Right lung (tissue), 2 donors: ENCODE measurements at regions not wholly inside any gene's neighbourhood (a gene's known extent, or its start where the extent isn't known, plus 50 kb on each side); places are given as distances from the start of the nearest gene placed in this dataset.

Source experiments
- DNase-seq, 2 donors: peaks; one replicate each; pipeline ENCODE4 v3.0.0-alpha.2; 2013

DNA sequence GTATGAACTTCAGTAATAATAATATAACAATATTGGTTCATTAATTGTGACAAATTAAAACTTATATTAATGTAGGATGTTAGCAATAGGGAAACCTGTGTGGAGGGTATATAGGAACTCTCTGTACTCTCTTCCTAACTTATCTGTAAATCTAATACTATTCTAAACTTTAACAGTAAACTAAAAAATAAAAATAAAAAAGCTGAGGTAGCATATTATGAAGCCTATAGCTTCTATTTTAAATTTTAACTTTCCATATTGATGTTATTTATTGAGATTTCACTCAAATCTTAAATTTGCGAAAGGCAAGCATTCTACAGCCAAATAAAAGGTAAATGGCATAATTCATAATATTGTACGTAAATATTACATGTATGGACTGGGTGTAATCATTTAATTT is 326.4 kb downstream of the MEI4 start:
- no peak for DNase-seq

- DNase-seq: no peak
Observed at GRCh38 chr6:77986380-77987034, 333.7 kb downstream of the MEI4 start.

DNA sequence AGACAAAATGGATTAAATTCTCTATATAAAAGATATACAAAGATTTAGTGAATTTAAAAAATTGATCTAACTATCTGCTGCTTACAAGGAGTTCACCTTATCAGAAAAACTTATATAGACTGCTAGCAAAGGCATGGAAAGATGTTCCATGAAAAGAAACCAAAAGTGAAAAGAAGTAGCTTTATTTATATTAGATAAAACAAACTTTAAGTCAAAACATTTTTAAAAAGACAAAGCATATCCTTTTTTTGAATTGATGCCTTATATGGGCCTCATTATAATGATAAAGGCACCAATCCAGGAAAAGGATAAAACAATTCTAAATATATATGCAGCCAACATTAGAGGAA is 334.2 kb downstream of the MEI4 start:
- DNase-seq: no peak

GRCh38 chr6:78010130-78010529 is 357.3 kb downstream of the MEI4 start:
- no peak for DNase-seq

- no peak for DNase-seq
Observed at GRCh38 chr6:78020586-78020985, 367.7 kb downstream of the MEI4 start.

DNA sequence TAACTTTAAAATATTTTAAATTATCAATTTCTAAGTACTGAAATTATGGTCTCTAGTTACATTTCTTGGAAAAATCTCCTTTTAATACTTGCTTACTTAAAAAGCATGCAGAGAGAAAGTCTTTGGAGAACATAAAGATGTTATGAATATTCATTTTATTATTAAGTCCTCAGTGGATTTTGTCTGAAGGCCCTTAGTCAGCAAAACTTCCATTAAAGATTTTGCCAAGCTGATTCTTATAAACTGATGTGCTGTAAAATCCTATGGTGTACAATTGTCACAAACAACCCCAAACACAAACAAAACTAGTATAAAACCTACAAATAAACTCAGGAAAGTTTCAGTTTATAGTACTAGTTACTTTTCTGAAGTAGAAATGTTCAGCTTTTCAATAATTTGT is 372.7 kb downstream of the MEI4 start:
- no peak for DNase-seq

DNA sequence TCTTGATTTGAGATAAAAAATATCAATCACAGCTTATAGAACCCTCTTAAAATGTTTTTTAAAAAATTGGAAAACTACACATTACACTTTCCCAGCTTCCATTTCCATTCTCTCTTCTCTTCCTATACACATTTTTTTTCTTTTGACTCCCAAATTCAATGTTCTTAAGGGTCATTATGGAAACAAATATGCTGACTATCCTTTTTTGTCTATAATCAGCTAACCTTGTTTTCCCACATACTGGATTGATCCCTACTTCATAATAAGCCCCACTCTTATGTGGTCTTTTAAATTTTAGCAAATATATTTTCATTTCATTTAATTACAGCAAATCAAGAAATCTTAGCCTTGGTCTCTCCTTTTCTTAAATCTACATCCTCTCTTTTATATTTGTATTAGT is 378.4 kb downstream of the MEI4 start:
- no peak for DNase-seq

- no peak for DNase-seq
Observed at GRCh38 chr6:78059171-78059570, 406.3 kb downstream of the MEI4 start.

GRCh38 chr6:78062993-78063392 is 410.2 kb downstream of the MEI4 start:
- DNase-seq: no peak

DNA sequence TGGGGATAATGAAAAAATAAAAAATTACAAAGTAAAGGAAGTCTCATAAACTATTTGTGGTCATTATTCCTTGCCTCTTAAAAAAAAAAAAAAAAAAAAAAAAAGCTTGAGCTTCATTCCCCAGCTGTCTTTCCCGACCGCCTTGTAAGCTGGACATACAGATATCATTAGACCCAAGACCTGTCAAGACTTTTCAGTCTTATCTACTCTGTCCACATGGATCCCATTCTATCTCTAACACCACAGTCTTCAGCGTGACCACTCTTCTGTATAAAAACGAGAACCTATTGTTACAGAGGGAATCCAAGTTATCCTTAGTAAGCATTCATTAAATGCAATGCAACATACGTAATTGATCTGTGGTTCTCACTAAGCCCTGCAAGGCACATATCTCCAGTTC is 423.5 kb downstream of the MEI4 start:
- no peak for DNase-seq

GRCh38 chr6:78089531-78089930 is 436.7 kb downstream of the MEI4 start:
- DNase-seq: no peak

GRCh38 chr6:78093906-78094305 is 441.1 kb downstream of the MEI4 start:
- DNase-seq: no peak

DNA sequence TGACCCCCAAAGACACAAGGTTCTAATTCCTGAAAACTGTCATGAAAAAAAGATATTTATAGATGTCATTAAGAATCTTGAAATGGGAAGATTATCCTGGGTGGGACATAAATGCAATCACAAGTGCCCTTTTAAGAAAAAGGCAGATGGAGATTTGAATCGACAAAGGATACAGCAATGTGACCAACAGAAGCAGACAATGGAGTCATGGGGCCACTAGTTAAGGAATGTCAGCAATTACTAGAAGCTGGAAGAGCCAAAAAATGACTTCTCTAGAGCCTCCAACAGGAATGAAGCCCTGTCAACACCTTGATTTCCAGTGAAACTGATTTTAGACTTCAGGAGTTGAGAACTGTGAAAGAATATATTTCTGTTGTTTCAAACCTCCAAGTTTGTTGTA is 448.5 kb downstream of the MEI4 start:
- no peak for DNase-seq

- DNase-seq: no peak
Observed at GRCh38 chr6:78110641-78111040, 457.8 kb downstream of the MEI4 start.

- DNase-seq: no peak
Observed at GRCh38 chr6:78117966-78118365, 465.1 kb downstream of the MEI4 start.

- DNase-seq: no peak
Observed at GRCh38 chr6:78131521-78131920, 478.7 kb downstream of the MEI4 start.

GRCh38 chr6:78132671-78133410 is 480.0 kb downstream of the MEI4 start:
- no peak for DNase-seq

DNA sequence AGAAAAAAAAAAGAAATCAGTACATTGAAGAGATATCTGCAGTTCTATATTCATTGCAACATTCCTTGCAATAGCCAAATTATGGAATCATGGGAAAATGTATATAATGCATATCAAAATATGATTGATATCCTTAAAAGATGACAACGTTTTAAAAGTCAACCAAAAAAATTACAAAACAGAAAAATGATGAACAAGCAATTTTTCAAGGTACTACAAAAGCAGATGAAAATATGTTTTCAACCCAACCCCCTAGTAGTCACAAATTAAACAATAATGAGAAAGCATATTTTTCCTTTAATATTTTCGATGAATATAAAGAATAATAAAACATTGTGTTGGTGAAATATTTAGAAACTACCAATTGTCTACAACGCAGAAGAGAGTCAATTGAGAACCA is 497.6 kb downstream of the MEI4 start:
- DNase-seq: no peak

DNA sequence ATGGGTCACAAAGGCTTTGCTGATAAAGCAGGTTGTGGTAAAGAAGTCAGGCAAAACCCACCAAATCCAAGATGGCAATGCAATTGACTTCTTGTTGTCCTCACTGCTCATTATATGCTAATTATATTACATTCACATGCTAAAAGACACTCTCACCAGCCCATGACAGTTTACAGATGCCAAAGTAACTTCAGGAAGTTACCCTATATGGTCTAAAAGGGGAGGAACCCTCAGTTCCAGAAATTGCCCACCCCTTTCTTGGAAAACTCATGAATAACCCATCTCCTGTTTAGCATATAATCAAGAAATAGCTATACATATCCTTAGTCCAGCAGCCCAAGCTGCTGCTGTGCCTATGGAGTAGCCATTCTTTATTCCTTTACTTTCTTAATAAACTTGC is 501.1 kb downstream of the MEI4 start:
- DNase-seq: no peak

DNA sequence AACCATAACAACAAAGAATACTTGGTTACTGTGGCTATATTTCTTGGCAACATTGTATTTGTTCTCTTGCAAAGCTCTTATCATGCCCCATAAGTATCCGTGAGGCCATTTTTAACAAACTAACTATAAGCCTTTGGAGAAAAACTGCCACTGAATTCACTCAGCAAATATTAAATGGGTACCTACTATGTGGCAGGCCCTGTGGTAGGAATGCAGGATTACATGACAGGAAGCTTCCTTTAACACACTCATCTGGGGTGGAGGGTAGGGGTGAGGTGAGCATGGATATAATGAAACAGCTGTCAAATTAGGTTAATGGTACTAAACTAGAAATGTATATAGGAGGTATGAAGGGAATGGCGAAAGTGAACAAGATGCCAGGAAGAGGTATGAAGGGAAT is 504.8 kb downstream of the MEI4 start:
- no peak for DNase-seq

- DNase-seq: no peak
Observed at GRCh38 chr6:78188891-78189290, 536.1 kb downstream of the MEI4 start.

- DNase-seq: no peak
Observed at GRCh38 chr6:78192057-78192456, 539.2 kb downstream of the MEI4 start.

- DNase-seq: no peak
Observed at GRCh38 chr6:78199044-78199443, 546.2 kb downstream of the MEI4 start.

- DNase-seq: no peak
Observed at GRCh38 chr6:78222226-78222625, 569.4 kb downstream of the MEI4 start.
